GM21447 (cell line): ENCODE measurements at regions not wholly inside any gene's neighbourhood (a gene's known extent, or its start where the extent isn't known, plus 50 kb on each side); places are given as distances from the start of the nearest gene placed in this dataset.
"Not testable (repeated sequence)": the region's sequence is repeated elsewhere in the genome, so short reads cannot be mapped to it uniquely, and the experiment has no call there.

ENCODE experiments used
- ATAC-seq: cut with Tn5 transposase; IDR thresholded peaks from one replicate; pipeline ENCODE4 v1.9.1; 2021; ENCODE audit not compliant: unreplicated experiment

GRCh38 chr5:153209687-153210086, 280.8 kb upstream of the GRIA1 start:
- ATAC-seq, result no peak

GRCh38 chr5:153211076-153211475, 279.4 kb upstream of the GRIA1 start:
- no peak for ATAC-seq

DNA sequence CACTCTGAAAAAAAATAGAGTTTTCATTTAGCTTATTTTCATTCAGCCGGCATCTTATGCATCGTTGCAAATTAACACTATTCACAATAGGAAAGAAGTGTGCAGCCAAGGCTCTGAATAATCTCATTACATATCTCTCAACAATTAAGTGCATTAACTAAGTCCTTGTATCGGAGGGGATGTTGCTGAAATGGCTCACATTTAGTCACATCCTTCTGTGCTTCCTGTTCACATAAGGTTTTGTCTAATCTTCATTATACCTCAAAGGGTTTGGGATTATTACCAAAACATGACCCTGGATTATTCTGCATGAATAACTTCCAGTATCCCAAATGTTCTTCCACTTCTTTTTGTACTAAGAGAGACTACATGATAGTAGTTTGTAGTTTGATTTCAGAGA, 278.0 kb upstream of the GRIA1 start:
- ATAC-seq, result no peak

DNA sequence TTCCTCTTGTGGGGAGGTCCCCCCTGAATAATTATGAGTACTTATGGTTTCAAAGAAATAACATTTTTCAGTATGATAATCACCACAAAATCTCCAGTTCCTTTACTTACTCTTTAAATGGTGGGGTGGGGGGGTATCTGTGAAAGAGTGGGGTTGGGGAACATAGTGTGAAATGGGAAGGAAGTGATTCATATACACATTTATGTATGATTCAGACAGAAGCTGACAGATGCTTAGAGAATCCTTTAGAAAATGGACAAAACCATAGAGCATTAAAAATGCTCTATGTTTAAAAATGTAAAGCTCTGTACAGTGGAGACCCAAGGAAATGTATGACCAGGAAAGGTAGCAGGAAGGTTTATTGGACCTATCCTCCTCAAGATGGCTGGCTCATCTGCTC, 267.5 kb upstream of the GRIA1 start:
- ATAC-seq, result no peak

- ATAC-seq, result no peak
These were observed 267.1 kb upstream of the GRIA1 start for GRCh38 chr5:153223376-153223775.

DNA sequence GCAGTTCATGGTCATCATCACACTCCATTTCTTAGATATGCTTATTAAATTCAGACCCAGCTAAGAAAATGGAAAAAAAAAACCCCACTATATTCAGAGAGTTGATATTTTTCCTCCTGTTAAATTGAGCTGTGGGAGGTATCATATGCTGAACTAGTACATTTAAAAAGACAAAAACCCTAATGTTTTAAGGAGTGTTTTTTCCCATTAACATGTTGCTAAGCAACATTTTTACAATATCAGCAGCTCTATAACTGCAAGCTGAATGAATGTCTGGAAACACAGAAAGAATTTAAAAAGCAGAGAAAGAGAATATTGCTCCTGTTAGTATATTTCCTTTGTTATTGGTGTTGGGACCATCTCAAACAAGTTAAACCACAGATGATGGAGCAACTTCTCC, 265.8 kb upstream of the GRIA1 start:
- ATAC-seq, result no peak

DNA sequence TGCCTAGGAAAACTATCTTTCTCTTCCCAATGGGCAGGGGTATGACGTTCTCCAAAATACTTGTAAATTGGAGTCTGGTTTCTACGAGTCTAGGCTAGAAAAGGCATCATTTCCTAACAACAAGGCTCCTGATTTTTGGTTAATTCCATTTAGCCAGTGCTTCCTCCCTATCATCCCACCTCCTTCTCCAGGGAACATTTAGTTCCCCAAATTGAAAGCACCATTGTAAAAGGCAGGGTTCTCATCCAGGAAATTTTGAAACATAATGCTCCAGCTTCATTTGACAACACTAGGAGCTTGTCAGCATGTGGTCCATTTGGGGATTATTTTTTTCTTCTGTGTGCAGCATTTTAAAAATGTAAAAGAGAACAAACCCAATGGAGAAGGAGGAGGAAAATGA, 256.5 kb upstream of the GRIA1 start:
- ATAC-seq, result no peak

DNA sequence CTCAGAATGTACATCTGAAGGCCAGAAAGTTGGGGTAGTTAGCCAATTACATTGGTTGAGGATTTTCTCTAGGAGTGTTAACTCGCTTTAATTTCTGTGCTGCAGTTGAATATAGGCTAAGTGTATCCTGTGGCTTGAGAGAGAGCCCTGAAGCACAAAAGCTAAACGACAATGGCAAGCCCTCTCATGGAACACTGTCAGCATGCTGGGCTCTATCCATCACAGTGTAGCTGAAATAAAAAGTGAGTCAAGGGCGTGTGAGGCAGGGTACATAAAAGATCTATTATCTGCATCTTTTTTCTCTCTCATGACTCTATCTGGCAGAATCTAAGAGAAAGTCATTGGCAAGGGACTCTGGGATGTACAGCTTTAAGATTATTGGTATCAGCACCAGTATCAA, 254.2 kb upstream of the GRIA1 start:
- no peak for ATAC-seq

DNA sequence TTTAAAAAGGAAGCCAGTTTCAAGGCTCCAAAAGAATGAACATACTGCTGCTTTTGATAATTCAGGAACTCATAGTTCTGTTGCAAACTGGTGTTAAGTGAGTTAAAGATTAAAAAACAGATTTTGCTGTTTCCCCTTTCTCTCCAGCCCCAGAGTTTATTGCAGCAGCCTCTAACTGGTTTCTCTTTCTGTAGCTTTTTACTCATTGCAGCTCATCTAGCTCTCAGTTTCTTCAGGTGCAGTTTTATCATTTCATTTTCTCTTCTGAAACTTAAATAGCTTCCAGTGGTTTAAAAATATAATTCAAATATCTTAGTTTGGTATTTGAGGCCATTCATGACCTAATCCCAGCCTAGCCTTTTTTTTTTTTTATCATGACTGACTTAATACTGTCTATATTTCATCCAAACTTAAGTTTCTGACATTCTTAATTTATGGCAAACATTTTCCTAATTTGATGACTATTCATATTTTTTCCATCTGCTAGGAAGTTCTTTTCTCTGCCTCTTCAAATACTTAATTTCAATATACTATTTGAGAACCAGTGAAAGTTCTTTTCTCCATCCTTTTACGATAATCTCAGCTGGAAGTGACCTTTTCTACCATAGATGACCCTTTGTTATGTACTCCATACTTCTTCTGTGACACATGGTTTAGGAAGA, 252.7 kb upstream of the GRIA1 start:
- ATAC-seq, result peak; percentile 95

DNA sequence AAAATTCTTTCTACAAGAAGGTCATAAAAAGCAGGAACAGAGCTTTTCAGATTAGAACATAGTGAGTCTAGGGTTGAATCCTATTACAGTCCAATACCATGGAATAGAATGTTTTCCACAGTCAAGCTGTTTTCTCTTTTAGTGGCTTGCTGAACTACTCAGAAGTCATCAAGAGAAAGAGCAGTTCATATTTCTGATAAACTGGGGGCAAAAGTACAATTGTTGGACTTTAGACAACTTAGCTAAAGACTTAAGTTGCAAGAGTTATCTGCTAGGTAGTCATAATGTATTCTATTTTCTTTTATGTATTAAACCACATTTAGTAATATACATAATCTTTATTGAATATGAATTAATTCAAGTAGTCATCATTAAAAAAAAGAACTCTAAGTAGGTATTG, 233.1 kb upstream of the GRIA1 start:
- ATAC-seq, result no peak

- no peak for ATAC-seq
These were observed 232.0 kb upstream of the GRIA1 start for GRCh38 chr5:153258469-153258868.

DNA sequence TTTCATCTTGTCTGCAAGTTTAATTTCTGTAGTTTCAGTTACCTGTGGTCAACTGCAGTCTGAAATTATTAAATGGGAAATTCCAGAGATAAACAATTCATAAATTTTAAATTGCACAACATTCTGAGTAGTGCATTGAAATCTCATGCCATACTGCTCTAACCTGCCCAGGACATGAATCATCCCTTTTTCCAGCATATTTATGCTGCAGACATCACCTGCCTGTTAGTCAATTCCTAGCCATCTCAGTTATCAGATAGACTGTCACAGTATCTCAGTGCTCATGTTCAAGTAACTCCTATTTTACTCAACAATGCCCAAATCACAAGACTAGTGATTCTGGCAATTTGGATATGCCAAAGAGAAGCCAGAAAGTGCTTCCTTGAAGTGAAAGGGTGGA, 223.0 kb upstream of the GRIA1 start:
- ATAC-seq, result no peak

DNA sequence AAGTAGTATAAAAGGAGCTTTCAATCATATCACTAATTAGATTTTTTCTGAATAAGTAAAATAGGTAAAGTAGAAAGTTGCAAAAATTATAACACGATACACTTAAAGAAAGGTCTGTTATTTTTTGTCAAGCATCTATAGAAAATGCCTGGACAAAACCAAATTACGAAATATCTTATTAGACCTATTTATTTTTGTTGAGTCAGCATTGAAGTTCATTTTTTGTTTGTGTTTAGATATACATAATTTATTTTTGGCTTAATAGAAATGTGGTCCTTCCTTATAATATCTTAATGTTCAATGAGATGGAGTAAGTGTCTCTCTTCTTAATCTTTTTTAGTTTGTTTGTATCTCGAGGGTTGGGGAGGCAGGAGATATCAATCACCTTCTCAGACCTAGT, 214.8 kb upstream of the GRIA1 start:
- no peak for ATAC-seq

DNA sequence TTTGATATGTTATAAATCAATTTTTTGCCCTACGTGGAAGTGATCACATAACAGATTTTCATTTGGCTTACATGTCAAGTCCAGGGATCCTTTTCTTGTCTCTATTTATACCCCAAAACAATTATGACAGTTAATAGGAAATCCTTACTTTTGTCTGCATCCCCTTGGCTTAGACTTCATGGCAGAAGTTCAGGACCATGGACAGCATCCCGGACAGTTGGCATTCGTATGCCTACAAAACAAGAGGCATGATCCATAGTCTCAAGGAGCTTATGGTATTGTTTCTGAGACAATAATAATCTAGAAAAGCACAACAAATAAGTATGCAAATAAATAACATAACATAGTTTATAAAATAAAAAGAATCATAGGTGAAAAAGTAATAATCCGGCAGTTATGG, 214.3 kb upstream of the GRIA1 start:
- no peak for ATAC-seq

DNA sequence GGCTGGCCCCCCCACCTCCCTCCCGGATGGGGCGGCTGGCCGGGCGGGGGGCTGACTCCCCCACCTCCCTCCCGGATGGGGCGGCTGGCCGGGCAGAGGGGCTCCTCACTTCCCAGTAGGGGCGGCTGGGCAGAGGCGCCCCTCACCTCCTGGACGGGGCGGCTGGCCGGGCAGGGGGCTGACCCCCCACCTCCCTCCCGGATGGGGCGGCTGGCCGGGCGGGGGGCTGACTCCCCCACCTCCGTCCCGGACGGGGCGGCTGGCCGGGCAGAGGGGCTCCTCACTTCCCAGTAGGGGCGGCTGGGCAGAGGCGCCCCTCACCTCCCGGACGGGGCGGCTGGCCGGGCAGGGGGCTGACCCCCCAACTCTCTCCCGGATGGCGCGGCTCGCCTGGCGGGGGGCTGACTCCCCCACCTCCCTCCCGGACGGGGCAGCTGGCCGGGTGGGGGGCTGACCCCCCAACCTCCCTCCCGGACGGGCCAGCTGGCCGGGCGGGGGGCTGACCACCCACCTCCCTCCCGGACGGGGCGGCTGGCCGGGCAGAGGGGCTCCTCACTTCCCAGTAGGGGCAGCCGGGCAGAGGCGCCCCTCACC, 194.1 kb upstream of the GRIA1 start:
- ATAC-seq, result not testable (repeated sequence)

DNA sequence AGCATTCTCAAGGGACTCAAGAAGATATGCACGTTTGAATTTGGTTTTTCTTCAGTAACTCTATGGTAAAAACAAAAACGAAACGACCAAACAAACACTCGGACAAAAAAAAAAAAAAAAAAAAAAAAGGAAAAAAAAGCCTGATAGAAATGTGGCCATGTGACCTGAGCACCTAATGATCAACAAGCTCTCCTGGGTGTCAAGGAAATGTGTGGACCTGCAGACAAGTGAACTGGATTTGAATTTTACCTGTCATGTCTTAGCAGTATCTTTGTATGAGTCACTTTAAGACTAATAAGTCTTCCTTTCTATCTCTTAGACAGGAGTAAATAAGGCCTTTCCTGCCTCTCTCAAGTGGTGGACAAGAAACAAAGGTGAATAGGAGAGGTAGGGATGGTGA, 190.6 kb upstream of the GRIA1 start:
- ATAC-seq, result no peak

DNA sequence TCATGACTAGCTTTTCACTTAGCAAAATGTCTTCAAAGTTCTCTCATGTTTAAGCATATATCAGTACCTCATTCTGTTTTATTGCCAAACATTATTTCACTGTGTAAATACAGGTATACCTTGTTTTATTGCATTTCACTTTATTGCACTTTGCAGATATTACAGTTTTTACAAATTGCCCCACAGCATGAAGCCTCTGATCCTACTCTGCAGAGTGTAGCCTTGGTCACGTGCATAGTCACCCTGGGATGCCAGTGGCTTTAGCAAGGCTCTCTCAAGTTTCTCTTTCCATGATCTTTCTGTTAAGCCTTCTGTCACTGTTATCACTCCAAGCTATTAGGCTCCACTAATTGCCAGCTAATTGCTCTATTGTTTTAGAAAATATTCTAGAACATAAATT, 182.2 kb upstream of the GRIA1 start:
- ATAC-seq, result no peak

DNA sequence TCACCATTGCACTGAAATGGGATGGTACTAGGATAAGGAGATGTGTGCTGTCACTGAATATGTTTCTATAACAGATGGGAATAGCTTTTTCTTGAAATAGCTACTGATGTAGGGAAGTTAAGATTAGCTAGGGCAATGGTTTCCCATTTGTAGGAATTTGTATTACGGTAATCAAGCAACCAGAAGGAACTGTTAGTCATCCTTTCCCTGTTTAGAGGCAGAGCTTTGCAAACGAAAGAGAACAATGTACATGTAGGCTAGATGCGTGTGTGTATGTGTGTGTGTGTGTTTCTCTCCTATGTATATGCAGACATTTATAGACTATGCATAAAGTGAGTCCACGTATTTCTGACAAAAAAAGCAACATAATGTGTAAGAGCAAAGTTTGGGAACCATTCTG, 171.9 kb upstream of the GRIA1 start:
- no peak for ATAC-seq

GRCh38 chr5:153321478-153321877, 169.0 kb upstream of the GRIA1 start:
- ATAC-seq, result no peak

GRCh38 chr5:153340139-153340538, 150.3 kb upstream of the GRIA1 start:
- no peak for ATAC-seq

DNA sequence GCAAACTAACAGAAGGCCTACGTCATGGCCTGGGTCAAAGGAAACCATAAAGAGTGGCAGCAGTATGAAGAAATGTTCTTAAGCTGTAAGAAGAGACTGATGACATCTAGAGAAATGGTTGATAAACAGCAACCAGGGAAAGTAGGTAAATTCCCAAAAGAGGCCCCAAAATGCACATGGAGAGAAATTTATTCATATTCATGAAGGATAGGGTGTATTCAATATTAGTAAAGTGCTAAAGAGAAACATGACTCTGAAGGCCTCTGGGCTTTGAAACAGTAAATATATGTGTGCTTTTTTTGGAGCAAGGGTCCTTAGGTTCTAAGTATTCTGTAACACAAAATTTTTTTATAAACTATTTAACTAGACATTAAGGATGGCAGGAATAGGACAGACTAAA, 149.7 kb upstream of the GRIA1 start:
- no peak for ATAC-seq

- ATAC-seq, result no peak
These were observed 148.0 kb upstream of the GRIA1 start for GRCh38 chr5:153342487-153342886.

DNA sequence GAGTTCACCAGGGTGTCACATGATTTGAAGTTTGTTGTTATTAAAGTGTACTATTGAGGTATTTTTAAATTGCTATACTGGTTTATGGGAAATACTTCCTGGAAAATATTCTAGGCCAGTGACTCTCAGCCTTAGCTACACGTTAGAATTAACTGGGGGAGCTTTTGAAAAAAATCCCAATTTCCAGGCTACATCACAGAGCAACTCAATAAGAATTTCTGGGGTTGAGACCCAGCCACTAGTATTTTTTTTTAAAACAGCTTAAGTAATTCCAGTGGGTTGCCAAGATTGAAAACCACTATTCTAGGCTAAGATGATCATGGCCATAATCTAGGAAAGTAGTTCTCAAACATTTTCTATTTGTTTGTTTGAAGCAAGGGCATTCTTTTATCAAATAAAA, 142.9 kb upstream of the GRIA1 start:
- no peak for ATAC-seq
